Right kidney (tissue), 1 donor: ENCODE measurements at regions not wholly inside any gene's neighbourhood (a gene's known extent, or its start where the extent isn't known, plus 50 kb on each side); places are given as distances from the start of the nearest gene placed in this dataset.

Source experiments
- DNase-seq: peaks from one replicate; pipeline ENCODE4 v3.0.0-alpha.2; 2016

DNA sequence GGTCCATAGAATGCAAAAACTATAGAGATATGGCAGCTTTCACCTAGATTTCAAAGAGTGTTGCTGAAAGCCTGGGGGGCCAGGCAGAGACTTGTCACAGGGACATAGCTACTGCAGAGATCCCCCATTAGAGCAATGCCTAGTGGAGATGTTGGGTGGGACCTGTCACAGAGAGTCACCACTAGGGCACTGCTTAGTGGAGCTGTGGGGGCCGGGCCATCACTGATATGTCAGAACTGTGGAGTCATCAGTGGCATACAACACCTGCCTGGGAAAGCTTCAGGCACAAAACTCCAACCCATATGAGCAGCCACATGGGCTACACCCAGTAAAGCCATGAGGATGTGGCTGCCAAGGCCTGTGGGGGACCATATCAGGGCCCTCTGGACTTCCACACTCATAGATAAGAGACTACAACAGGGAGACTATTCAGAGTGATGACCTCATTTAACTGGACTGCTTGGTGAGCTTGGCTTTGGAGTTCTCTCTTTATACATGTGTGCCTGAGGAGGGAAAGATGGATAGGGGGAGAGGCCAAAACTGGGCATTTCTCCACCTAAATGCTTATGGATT lies 176.3 kb downstream of the ZNF621 start:
- DNase-seq = no peak

DNA sequence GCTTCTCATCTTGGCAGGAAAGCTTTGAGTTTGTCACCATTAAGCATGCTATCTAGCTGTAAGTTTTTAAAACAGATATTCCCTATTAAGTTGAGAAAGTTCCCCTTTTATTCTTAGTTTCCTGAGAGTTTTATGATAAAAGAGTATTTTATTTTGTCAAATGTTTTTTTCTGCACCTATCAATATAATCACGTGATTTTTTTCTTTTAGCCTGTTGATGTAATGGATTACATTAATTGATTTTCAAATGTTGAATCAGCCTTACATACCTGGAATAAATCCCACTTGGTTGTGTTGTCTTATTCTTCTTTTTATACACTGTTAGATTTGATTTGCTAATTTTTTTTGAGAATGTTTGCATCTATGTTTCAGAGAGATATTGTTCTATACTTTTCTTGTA lies 179.5 kb downstream of the ZNF621 start:
- no peak for DNase-seq

DNA sequence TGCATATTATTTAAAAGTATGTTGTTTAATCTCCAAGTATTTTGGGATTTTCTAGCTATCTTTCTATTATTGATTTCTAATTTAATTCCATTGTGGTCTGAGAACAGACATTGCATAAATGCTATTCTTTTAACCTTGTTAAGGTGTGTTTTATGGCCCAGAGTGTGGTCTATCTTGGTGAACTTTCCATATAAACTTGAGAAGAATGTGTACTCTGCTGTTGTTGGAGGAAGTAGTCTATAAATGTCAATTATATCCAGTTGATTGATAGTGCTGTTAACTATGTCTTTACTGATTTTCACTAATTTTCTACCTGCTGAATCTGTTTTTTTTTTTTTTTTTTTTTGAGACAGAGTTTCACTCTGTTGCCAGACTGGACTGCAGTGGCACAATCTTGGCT lies 180.9 kb downstream of the ZNF621 start:
- DNase-seq = no peak

GRCh38 chr3:40713306-40713705 lies 188.5 kb downstream of the ZNF621 start:
- DNase-seq = no peak

GRCh38 chr3:40713795-40714194 lies 189.0 kb downstream of the ZNF621 start:
- no peak for DNase-seq

- DNase-seq = no peak
These were observed 190.1 kb downstream of the ZNF621 start for GRCh38 chr3:40714771-40715345.

- DNase-seq = no peak
These were observed 190.8 kb downstream of the ZNF621 start for GRCh38 chr3:40715551-40715950.

DNA sequence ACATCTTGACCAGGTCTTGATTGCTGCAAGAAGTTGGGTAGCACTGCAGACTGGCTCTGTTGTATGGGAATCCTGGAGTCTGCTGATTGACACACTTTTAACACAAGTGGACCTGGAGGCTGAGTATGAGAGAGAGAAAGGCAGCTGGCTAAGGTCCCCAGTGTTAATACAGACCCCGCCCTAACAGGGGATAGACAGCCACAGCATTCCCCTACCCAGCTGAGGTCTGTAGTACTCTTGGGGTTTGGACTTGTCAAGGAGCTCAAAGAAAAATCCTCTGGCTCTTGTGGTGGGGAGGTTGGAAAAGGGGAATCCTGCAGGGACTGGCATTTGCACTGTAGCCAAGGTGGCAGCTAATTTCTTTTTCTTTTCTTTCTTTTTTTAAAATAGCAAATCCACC lies 192.7 kb downstream of the ZNF621 start:
- no peak for DNase-seq

GRCh38 chr3:40718209-40718608 lies 193.4 kb downstream of the ZNF621 start:
- no peak for DNase-seq

GRCh38 chr3:40718681-40719080 lies 193.9 kb downstream of the ZNF621 start:
- DNase-seq = no peak

DNA sequence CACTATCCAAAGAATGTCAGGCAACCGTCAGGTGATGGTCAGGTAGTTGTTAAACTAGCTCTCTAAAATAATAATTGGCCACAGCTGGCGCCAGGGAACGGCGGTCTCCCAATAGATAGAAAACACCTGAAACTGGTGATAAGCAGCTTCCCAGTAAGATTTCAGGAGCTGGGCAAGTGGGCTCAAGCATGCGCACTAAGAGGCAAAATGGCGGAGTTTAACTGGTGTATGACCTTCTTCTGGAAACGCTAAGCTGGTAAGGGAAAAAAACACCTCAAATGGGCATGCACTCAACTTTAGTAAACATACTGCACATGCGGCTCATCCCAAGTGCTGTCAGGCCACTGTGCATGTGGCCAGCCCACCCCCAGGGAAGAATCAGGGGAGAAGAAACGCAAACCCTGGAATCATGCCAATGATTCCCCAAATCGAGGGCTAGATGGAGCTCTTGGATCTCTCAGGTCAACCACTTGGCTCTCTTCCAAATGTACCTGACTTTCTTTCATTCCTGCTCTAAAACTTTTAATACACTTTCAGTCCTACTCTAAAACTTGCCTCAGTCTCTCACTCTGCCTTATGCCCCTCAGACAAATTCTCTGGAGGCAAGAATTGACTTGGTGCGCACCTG lies 195.0 kb downstream of the ZNF621 start:
- DNase-seq = peak; percentile 28

DNA sequence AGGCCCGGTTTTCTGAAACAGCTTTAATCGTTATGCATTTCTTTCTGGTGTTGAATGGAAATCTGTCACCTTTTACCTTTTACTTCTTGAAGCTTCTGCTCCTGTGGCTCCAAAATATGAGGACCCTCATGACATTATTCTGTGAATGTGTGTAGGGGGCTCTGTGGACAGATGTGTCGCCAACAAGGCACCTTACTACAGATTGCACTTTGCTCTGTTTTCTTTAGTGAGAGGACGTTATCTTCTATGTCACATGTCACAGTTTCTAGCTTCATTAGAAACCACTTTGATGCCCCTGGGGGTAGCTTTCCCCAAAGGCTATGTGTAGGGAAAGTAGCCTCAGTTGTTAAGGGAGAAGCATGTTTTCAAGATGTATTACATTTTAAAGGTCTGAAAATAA lies 195.6 kb downstream of the ZNF621 start:
- no peak for DNase-seq

GRCh38 chr3:40720863-40721262 lies 196.1 kb downstream of the ZNF621 start:
- DNase-seq = no peak

DNA sequence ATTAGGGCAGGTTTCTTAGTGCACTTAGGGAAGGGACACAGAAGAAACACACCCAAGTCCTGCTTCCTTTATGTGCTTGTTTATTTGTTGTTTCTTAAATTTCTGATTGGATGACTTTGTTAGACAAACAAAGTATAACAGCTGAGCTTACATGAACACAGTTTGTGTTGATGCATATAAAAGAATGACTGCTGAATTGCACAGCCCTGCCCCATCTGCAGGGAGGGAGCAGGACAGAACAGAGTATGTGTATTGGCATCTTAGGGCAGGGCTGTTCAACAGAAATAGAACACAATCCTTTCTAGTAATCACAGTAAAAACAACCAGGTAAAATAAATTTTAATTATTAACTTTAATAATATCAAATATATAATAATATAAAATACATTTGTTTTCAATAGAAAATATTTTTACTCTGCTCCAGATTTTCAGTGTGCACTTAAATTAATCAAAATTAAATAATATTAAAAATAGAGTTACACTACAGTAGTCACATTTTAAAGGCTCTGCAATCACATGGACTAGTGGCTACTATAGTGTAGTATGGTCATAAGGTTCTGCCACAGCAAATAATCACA lies 198.4 kb downstream of the ZNF621 start:
- no peak for DNase-seq

GRCh38 chr3:40725031-40725430 lies 200.3 kb downstream of the ZNF621 start:
- no peak for DNase-seq

GRCh38 chr3:40731445-40731844 lies 206.7 kb downstream of the ZNF621 start:
- DNase-seq = no peak

DNA sequence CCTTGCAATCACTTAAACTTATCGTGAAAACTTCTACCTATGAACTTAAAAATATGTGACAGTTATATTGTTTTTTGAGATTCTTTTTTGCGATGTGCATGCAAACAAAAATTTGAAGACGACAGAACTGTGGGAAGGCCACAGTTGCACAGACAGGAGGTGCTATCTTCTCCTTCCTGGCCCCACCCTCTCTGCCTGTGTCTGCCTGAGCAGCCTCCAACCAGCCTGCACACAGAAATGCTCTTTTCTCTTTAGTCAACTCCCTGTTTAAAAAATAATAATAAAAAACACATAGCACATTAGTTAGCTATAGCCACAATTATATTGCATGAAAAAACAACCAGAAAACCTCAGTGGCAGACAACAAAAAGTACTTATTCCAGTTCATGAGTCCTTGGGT lies 212.2 kb downstream of the ZNF621 start:
- no peak for DNase-seq

DNA sequence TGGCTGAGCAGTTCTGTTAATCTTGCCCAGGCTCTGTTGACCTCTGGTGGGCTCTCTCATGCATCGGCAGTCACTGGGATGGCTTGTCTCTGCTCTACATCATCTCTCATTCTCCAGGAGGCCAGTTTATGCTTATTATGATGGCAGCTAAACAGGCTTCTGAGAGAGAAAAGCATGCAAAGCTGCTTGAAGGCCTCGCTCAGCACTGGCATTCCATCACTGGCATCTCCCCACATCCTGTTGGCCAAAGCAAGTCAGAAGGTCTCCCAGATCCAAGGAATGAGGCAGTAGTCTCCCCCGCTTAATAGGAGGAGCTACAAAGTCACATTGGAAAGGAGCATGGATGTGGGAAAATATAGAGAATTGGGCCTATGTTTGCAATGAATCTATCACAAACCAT lies 212.6 kb downstream of the ZNF621 start:
- no peak for DNase-seq

GRCh38 chr3:40739971-40740370 lies 215.2 kb downstream of the ZNF621 start:
- no peak for DNase-seq

DNA sequence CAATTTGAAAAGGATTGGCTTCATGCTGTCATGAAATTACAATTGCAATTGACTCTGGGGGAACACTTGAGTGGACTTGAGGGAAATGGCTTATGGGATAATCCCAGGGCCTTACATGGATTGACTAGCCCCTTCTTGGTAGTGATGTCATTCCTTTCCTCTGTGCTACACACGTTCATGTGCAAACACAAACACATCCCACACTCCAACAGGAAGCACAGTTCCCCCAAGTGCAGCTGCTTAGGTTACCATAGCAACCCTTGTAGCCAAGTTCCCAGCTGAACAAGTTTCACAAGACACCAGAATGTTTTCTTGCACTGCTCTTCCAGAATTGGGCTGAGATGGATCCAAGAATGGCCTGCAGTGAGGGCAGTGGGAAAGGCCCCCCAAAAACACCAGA lies 217.0 kb downstream of the ZNF621 start:
- DNase-seq = peak; percentile 13

GRCh38 chr3:40745381-40746106 lies 220.8 kb downstream of the ZNF621 start:
- no peak for DNase-seq

- DNase-seq = no peak
These were observed 226.9 kb downstream of the ZNF621 start for GRCh38 chr3:40751666-40752065.

GRCh38 chr3:40752492-40752891 lies 227.7 kb downstream of the ZNF621 start:
- DNase-seq = no peak
